Fibroblast of upper back skin (primary cell): ENCODE measurements at regions not wholly inside any gene's neighbourhood (a gene's known extent, or its start where the extent isn't known, plus 50 kb on each side); places are given as distances from the start of the nearest gene placed in this dataset.

Source experiments
- DNase-seq: peaks from one replicate; pipeline ENCODE4 v3.0.0-alpha.2; 2013

DNA sequence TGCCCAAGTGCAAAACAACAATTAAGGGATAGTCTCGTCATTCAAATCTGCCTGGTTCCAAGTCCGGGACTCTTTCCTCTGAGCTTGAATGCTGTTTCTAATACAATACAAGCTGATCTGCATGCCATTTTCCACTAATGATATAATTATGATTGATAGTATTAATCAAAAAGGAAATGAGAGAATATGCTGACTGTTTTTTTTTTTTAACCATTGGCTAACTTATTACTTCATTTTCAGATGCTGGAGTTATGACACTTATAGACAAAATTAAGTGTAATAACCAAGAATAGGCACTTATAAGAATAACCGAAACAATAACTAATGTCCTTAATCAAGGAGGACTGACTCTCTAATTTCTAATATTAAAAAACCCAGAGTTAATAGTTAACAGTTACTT, 343.6 kb downstream of the LPIN1 start:
- DNase-seq: no peak

DNA sequence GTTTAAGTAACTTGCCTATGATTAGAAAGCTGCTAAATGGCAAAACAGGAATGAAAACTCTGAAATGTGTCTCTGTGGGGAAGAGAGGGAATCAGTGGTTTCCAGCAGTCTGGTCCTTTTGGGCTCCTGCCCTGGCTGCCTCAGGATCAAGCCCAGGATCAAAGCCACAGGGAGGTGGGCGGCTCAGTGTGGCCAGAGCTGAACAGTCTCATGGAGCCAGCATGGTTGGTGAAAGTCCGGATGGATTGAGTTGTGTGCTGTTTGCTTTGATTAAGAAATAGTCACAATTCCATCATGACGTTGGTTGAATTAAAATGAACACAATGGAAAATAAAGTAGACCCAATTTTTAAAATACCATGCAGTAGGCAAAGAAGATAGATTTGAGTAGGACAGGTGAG, 344.2 kb downstream of the LPIN1 start:
- DNase-seq: no peak

DNA sequence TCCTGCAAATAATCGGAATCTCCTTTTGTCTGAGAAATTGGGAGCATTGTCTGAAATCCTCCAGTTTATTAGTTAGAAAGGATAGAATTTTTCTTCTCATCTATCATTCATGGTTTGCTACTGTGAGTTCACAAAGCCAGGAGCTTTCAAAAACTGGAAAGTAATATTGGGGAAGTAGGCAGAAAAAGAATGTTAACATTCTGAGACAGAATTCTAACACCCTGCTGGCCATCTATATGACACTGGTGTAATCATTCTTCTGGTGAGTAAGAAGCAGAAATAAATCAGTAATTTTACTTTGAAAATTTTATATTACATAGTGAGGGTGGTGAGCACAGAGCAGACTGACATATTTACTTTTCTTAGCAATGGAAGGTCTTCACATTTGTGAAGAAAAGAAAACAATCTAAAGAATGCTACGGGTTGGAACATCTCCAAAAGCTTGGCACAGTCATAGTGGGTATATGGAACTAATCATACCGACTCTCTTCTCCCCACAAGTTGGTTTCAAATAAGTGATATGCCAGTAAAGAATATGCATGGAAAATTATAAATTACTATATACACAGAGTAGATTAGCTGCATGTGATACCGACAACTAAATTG, 344.9 kb downstream of the LPIN1 start:
- peak; percentile 43 for DNase-seq

DNA sequence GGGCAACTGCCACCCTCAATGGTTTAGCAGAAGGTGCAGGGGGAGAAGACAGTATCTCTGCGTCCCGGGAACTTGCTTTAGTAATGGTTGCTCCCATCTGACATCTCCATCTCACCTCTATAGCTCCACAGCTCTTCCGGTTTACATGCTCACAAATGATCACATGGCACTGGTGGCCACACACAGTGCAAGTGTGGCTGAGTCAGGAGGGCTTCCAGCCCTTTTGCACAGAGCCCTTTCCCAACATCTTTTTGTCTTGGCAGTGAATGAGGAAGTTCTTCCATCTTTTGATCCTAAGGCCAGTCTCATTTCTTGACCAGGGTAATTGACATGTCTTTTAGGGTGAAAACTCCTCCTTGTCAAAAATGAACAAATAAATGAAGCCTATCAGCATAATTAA, 347.7 kb downstream of the LPIN1 start:
- no peak for DNase-seq

DNA sequence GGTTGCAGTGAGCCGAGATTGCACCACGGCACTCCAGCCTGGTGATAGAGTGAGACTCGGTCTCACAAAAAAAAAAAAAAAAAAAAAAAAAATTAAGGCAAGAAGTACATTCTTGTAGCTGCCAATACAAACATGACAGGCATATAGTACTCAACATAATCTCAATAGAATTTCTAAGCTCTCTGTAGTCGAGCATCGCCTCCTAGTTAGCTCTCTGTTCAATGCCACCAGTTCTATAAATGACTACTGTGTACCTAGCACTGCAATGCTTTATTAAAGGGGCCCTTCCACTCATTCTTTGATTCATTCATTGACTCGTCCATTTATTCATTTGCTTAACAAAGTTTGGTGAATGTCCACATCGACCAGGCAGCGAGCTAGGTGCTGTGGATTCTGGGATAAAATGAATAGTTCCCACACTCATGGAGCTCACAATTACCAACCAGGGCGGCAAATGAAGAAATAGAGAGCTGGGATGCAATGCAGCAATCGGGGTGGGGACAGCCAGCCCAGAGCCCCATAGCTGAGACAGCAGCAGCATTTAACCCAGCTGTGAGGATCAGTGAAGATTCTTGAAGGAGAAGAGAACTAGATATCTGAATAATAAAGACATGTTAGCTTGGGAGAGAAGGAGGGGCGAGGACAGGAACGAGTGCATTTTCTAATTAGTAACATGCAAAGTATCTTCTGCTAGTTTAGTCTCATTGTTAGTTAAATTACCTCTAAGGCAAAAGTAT, 349.8 kb downstream of the LPIN1 start:
- no peak for DNase-seq

DNA sequence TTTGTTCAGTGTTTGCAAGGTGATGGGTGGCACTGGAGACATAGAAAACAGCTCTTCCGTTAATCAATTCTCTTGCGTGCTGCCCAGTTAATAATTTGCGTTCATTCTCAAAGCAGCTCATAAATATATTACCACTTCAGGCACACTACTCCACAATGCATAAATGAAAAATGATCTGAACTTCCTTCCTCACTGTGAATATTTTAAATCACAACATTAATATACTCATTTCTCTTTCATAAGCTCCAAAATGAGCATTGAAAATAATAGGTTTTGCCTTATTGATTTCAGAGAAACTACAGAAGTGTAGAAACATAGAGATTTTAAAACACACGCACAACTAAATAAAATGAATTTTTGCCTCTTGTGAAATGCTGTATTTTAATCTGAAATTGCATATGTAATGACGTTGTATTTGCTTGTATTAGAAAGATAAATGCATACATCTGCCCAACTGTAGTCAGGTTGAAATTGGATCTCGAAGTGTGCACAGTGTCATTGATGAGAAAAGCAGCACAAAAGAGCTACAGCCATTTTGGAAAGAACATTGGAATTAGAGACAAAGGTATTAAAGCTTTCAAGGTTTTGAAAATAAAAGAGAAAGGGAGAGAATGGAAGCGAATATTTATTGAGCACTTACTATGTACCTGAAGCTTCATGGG, 350.5 kb downstream of the LPIN1 start:
- DNase-seq: no peak

DNA sequence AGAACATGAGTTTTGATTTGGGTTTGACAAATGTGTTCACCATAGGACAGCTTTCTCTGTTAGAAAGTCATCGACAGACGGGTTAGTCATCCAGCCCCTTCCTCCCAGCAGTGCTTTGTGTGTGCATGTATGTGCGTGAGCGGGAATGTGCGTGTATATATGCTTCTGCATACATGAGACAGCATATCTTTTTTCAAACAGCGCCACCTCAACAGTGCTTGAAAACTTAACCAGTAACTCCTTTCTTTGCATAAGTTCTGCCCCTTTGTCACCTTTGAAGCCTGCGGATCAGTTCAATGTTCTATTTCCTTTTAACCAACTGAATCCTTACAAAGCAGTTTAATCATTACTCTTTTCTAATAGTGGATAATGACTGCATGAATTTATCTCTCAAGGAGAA, 351.4 kb downstream of the LPIN1 start:
- DNase-seq: no peak

DNA sequence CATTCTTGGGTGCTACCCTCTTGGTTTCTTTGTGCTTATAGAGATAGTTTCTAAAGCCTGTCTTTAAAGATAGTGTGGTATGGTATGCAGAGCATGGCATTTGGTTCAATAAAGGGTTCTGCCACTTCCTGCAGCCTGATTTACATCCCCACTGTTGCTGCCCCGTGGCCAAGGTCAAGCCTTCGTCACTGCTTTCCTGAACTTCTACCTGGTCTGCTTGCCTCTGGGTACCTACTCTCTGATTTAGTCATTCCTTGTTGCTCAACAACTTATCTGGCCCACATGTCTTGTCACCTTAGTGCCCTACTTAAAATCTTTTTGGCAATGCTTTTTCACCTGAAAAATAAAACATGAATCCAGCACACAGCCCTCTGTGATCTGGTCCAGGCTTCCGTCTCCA, 352.9 kb downstream of the LPIN1 start:
- DNase-seq: no peak

DNA sequence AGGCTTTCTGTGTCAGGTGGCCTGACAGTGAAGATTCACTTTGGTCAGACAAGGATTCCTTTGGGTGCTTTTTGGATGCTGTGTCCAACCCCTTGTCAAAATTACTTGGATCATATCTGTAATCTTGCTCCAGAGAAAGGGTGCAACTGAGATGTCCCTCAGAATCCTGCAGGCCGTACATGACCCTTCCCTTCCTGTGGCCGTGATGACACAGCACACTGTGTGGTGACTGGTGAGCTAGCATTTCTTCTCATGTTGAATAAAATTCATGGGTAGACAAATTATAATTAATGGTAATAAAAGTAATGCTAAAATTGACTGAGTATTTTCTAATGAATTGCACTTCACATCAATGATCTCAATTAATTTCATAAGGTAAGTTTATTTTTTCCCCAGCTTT, 356.2 kb downstream of the LPIN1 start:
- DNase-seq: no peak

DNA sequence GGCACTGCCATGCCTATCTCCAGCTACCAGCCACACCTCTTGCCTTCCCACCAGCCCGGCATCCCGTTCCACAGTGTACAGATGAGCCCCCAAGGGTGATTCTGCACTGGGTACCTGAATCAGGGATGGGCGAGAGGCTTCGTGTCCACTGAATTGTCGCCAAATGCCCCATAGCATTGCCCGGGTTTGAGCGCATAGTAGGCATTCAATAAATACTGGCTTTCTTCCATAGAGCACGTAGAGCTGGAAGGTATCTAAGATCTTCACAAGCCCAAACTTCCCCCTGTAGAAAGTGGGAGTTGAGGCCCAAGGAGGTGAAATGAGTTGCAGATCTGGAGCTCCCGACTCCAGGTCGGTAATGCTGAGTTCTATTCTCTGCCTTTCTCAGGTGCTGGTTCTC, 358.7 kb downstream of the LPIN1 start:
- no peak for DNase-seq

DNA sequence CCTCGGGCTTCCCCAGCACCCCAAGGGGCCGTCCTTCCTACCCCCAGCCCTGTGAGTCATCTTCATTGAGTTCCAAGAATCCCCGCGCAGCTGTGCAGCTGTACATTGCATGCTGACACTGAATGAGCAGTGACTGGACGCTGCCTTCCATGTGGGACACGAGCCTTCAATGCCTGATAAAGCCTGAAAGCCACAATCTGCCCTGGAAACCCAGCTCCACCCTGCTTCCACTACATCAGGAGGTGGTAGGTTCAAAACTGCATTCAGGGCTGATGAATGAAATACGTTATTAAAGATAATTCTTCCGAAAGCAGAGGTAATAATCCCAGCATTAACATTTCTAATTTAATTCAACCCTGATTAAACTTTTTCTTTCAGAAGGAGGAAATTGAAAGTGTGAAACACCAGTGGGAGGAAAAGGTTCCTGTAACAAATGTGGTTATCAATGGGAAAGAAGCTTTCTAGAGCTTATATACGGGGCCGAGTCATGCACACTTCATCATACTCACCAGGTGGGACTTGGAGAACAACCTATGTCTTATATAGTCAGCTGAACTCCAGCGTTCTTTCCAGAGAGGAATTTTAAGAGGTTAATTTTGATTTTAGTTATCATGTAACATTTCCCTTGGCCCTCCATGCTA, 360.1 kb downstream of the LPIN1 start:
- peak; percentile 99 for DNase-seq

DNA sequence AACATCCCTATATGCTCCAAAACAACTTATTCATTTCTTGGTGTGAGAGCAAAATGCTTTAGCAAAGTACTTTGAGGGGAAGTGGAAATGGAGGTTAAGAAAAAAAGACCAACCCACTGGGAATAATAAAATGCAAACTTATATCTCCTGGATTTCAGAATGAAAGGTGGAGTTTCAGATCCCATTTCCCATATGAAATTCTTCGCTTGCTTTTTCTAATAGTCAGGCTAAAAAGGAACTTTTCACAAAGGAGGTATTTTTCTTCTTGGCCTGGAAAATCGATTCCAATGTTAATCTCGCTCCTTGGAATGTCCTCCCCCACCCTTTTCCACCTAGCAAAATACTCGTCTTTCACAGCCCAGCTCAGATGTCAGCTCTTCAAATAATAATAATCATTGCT, 360.9 kb downstream of the LPIN1 start:
- peak; percentile 26 for DNase-seq

DNA sequence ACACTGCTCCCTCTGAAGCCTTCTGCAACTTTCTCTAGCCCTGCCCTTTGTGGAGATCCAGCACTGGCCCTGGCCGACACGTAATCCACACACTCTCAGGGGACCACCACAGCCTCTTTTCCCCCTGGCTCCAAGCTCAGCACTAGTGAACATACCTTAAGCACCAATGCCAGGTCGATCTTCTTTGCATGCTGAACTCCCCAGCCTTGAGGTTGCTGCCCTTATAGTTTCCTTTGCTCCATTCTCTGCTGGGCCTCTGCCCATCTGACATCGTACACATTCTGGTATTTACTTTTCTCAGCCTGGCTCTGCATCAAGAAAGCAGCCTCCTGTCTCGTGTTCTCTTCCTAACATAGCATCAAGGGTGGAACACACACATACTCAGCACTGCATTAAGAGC, 361.5 kb downstream of the LPIN1 start:
- DNase-seq: peak; percentile 41

DNA sequence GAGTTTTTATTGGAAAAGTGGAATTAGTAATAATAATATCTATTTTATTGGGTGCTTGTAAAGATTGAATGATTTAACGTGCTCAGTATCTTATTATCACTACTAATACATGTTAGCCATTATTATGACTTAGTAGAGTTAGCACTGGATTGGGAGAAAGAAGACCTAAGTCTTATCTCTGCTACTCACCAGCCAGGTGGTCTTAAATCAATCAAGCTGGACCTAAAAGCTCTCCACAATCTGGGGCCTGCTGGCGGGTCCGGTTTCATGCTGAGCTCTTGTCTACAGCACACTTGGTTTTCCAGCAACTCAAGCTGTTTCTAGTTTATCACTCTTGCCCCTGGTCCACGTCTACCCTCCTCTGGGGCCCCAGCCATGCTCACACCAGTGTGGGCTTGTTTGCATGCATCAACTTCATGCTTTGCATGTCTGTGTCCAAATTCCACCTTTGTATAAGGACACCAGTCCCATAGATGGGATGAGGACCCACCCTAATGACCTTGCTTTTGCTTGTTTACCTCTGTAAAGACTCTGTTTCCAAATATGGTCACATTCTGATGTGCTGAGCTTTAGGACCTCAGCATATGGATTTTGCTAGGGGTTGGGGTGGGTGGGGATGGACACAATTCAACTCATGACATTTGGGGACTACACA, 363.1 kb downstream of the LPIN1 start:
- no peak for DNase-seq

DNA sequence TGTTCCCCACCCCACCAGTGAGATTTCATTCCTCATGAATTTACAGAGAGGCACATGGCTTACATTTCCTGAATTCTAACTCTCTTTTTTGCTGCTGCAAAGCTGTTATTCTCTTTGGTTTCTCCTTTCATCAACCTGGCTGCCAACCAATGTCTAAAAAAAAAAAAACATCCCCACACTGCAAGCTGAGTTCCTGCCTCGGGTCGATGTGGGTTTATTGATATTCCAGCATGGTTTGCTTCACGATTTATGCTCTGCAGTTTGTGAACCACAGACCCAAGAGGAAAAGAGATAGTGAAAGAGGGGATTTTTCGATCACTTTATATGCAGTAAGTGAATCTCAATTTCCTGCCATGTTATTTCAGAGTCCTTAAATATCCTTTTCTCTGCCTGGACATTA, 363.6 kb downstream of the LPIN1 start:
- DNase-seq: peak; percentile 68

DNA sequence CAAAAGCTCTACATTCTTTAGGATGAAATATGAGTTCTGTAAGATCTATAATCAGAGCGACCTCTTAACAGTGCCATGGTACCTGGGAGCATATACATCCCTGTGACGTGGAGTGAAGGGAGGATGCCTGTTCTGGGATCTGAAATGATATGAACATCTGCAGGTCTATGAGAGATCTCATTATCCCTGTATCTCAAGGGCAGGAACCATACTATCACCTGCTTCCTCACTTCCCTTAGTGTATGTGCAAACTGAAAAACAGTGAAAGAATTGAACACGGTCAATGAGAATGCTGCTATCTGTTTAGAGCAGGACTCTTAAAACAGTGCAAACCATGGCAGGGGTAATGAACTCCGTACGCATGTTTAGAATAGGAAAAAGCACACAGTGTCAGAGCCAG, 364.0 kb downstream of the LPIN1 start:
- DNase-seq: no peak

DNA sequence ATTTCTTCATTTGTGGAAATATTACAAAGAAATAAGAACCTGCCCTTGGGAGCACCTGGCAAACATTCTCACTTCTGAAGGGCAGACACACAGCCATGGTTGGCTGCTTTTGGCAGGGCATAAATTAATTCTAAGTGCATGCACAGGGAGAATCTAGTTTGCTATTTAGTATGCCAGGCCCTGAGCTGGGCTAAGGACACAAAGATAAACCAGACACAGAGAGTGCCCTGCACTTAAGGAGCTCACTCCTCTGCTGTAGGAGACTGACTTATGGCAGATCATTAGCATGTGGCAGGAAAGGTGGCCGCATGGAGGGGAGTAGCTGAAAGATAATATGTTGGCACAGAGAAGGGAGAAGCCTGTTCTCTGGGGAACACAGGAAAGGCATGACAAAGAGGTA, 367.0 kb downstream of the LPIN1 start:
- DNase-seq: no peak

DNA sequence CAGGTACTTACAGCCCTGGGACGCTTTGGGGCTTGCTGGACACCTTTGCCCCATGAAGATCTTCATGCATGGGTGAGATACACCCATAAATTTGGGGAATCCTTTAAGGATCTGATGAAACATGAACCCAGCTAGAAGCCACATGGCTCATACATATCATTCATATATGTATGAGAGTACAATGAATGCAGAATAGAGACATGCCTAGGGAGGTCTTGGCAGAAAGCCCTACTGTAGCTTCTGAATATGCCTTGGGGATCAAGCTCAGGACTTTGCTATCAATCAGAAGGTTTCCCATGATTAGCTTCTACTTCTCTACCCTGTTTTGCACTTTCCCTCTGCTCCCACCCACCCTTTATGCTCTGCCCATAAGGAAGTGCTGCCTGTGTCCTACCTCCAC, 368.4 kb downstream of the LPIN1 start:
- DNase-seq: no peak

DNA sequence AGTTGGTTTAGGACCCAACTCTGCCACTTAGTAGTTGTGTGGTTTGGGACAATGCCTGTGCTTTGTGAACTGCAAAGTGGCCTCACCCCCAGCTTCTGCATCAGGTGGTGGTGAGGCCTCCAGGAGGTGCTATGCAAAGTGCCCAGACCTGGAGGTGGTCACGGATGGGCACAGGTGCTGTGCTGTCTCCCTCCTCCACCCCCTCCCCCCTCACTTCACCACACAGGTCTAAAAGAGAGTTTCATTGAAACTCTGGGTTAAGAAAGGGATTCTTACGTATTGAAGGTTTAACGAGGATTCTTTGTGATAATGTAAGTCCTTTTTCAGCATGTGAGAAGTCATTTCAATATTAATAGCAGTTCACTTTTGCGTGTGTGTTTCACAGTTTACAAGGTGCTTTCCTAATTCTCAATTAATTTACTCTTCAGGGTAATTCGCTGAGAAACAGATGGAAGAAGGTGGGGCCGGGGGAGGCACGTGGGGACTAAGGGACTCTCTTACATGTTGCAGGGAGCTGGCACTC, 369.9 kb downstream of the LPIN1 start:
- no peak for DNase-seq

DNA sequence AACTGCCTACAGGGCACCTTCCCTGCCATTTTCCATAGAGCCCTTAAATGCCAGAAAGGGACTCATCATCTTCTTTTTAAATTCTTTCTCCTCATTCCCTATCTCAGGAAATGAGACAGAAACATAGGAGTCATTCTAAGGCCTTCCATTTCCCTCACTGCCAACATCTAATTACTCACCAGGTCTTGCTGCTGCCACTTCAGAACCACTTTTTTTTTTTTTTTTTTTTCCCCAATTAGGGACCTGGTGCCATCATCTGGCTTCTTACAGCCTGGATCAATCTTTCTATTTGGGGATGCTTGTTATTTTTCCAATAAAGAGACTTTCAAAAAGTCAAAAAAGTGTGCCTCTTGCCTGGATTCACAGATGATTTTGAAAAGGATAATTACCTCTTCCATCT, 373.4 kb downstream of the LPIN1 start:
- peak; percentile 38 for DNase-seq

DNA sequence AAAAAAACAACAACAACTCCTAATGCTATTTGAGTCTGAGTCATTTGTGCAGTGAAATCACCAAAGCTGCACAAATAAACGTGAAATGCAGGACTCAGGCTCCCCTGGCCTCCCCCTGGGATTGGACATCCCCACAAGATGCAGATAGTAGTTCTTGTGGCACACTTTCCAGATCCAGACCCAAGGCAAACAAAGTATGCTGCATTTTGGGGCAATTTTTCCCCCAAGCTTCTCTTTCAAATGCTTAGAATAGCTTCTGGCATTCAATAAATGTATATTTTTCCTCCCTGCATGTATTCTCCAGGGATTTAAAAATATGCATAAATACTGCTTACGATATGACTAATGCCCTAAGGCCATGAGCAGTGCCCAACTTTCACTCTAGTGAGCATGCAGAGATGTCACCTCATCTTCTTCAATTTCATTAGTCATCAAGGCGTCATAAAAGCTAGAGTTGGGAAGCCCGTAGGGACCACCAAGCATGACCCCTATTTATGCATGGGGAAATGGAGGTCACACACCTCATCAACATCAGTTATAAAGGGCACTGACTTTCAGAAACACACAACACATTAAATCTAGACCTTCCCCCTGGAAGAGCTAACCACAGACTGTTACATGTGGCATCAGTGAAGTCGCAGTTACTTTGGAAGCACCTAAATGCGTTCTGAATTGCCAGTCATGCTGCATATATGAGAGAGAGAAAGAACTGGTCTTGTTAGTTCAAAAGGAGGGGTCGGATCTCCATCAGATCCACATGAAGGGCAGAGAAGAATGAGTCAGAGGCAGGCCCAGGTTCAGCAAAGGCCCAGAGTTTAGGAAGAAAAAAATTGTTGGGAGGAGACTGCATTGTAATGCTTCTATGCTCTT, 374.1 kb downstream of the LPIN1 start:
- peak; percentile 87 for DNase-seq

DNA sequence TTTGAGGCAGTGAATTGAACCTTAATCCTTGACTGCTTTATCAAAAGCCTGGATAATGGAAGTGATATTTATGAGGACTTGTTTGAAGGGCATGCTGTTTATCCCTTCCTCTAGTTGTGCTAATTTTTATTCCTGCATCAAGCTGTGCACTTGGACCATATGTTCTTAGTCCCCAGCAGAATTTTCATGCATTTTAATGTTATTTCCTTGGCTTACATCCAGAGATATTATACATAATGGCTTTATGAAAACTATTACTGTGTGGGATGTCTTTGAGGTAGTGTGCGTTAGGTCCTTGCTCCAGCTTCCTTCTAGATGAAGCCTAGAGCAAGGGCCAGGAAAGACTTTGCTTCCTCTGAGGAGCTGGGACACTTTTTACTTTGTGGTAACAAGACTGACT, 378.4 kb downstream of the LPIN1 start:
- DNase-seq: no peak
